B cell (primary cell): ENCODE measurements at regions not wholly inside any gene's neighbourhood (a gene's known extent, or its start where the extent isn't known, plus 50 kb on each side); places are given as distances from the start of the nearest gene placed in this dataset.

Experiments
- ATAC-seq: fragments of 200-7000 bp; cut with Tn5 transposase; one replicate; pipeline ENCODE4 v1.10.0; 2021; ENCODE audit warnings: low read depth, mild to moderate bottlenecking, moderate number of reproducible peaks, moderate library complexity
- CTCF ChIA-PET: fragments of 350-600 bp; sonication (Branson Sonifier 250); formaldehyde crosslinking; loops from one replicate; lab custom pipeline; 2021; ENCODE audit warnings: antibody characterized with exemption, inconsistent platforms; lab: Charles Lee
- POLR2A ChIA-PET: fragments of 350-600 bp; sonication (Branson Sonifier 250); formaldehyde crosslinking; loops from one replicate; lab custom pipeline; 2021; ENCODE audit warnings: antibody characterized with exemption; lab: Charles Lee
- DNase-seq: peaks from one replicate; pipeline ENCODE4 v3.0.0; 2013
- H2AFZ ChIP-seq: 2 replicates; pipeline ENCODE4 v1.6.1; 2012; ENCODE audit warnings: mild to moderate bottlenecking, low read depth, low read length; ENCODE audit not compliant: insufficient read depth, poor library complexity, severe bottlenecking
- H3K27ac ChIP-seq, 2 donors: 1 replicate in 1 of 2; 2 replicates in 1 of 2; pipeline ENCODE4 v1.5.1; 2012 to 2013; ENCODE audit warnings: low read length in 2 of 2, mild to moderate bottlenecking in 2 of 2, moderate library complexity in 1 of 2
- H3K27me3 ChIP-seq, 4 experiments: fragments of 200-600 bp in 1 of 4; sonication (generic) in 1 of 4; replicated peaks in 1 of 4; 1 replicate in 2 of 4; 2 replicates in 2 of 4; pipeline versions ENCODE4 v1.6.1 to v1.7.0; 2013 to 2016; ENCODE audit warnings: low read length in 3 of 4, mild to moderate bottlenecking in 2 of 4, mixed read lengths in 1 of 4, moderate library complexity in 1 of 4; ENCODE audit not compliant: insufficient read depth in 4 of 4, control insufficient read depth in 3 of 4; ENCODE audit errors: control extremely low read depth in 1 of 4
- H3K36me3 ChIP-seq, 2 experiments: replicated peaks in 1 of 2; 1 replicate in 1 of 2; 2 replicates in 1 of 2; pipeline versions ENCODE4 v1.6.1 to v1.7.1; 2013; ENCODE audit warnings: low read length in 1 of 2; ENCODE audit not compliant: insufficient read depth in 2 of 2, control insufficient read depth in 1 of 2; ENCODE audit errors: control extremely low read depth in 1 of 2, extremely low read depth in 1 of 2
- H3K4me1 ChIP-seq, 2 donors: fragments of 200-600 bp in 1 of 2; sonication (generic) in 1 of 2; 1 replicate in 1 of 2; 2 replicates in 1 of 2; pipeline versions ENCODE4 v1.5.1 to v1.6.1; 2013 to 2017; ENCODE audit warnings: low read length in 2 of 2; ENCODE audit not compliant: control insufficient read depth in 2 of 2, insufficient read depth in 2 of 2
- H3K4me2 ChIP-seq: replicated peaks from 2 replicates; pipeline ENCODE3; 2012; ENCODE audit warnings: mild to moderate bottlenecking, low read depth, low read length; ENCODE audit not compliant: poor library complexity, severe bottlenecking
- H3K4me3 ChIP-seq, 5 experiments: fragments of 200-600 bp in 1 of 5; sonication (generic) in 1 of 5; 1 replicate in 3 of 5; 2 replicates in 2 of 5; pipeline versions ENCODE4 v1.5.1 to v1.7.0; 2011 to 2016; ENCODE audit warnings: low read length in 4 of 5, mild to moderate bottlenecking in 4 of 5, low read depth in 2 of 5, control low read depth in 1 of 5, moderate library complexity in 1 of 5; ENCODE audit not compliant: insufficient read depth in 1 of 5; ENCODE audit errors: control extremely low read depth in 1 of 5, extremely low read depth in 1 of 5
- H3K79me2 ChIP-seq: fragments of 200-600 bp; sonication (generic); one replicate; pipeline ENCODE4 v1.6.0; 2016; ENCODE audit warnings: low read length; ENCODE audit not compliant: control insufficient read depth, insufficient read depth
- H3K9ac ChIP-seq: fragments of 200-600 bp; sonication (generic); 2 replicates; pipeline ENCODE4 v1.6.1; 2017; ENCODE audit warnings: mild to moderate bottlenecking, low read length, moderate library complexity
- H3K9me3 ChIP-seq, 3 donors: one replicate each; pipeline versions ENCODE4 v1.6.1 to v1.7.1; 2013; ENCODE audit warnings: low read length in 2 of 3; ENCODE audit not compliant: control insufficient read depth in 2 of 3, insufficient read depth in 1 of 3; ENCODE audit errors: control extremely low read depth in 1 of 3
- H4K20me1 ChIP-seq: 2 replicates; pipeline ENCODE4 v1.6.0; 2012; ENCODE audit warnings: mild to moderate bottlenecking, low read length; ENCODE audit not compliant: insufficient read depth, control insufficient read depth, poor library complexity, severe bottlenecking
- H3K27ac Mint-ChIP-seq: one replicate; pipeline ENCODE4 v1.8.0; 2021; ENCODE audit warnings: mixed read lengths
- H3K27me3 Mint-ChIP-seq: one replicate; pipeline ENCODE4 v1.8.0; 2021; ENCODE audit warnings: mixed read lengths
- H3K4me1 Mint-ChIP-seq: one replicate; pipeline ENCODE4 v1.8.0; 2021; ENCODE audit warnings: mixed read lengths
- H3K4me3 Mint-ChIP-seq: one replicate; pipeline ENCODE4 v1.8.0; 2021; ENCODE audit warnings: mixed read lengths
- H3K9me3 Mint-ChIP-seq: one replicate; pipeline ENCODE4 v1.8.0; 2022; ENCODE audit warnings: mixed read lengths; ENCODE audit not compliant: insufficient read depth
- EZH2 ChIP-seq: IDR thresholded peaks from 2 replicates; pipeline ENCODE4 v1.6.1; 2012; ENCODE audit warnings: borderline replicate concordance, low read depth, mild to moderate bottlenecking, moderate library complexity, low read length; ENCODE audit not compliant: insufficient read depth, poor library complexity, severe bottlenecking
- WGBS: methylation state at CpG from one replicate; pipeline ENCODE4 v1.1.5; 2013; ENCODE audit warnings: missing lambda C conversion rate; ENCODE audit not compliant: insufficient coverage; 5-methylcytosine and 5-hydroxymethylcytosine counted together
- intact Hi-C: fragments of 100-400 bp; cut with micrococcal nuclease; formaldehyde crosslinking; loops from one replicate; pipeline ENCODE4 v1.10.0; 2022
- TF ChIP-seq, protein P1 (sequence below): fragments of 200-600 bp; IDR thresholded peaks from one replicate; pipeline ENCODE4 v1.8.0; 2022; ENCODE audit warnings: antibody characterized with exemption, mild to moderate bottlenecking

DNA sequence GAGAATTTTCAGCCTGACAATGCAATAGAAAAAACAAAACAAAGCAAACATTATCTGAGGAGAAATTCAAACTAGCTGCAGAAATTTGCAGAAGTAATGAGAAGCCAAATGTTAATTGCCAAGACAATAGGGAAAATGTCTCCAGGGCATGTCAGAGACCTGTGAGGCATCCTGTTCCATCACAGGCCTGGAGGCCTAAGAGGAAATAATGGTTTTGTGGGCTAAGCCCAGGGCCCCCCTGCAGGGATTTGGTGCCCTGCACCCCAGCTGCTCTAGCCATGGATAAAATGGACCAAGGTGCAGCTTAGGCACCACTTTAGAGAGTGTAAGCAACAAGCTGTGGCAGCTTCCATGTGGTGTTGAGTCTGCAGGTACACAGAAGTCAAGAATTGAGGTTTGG is 401.2 kb upstream of the NECTIN3 start:
- Histone ChIP-seq H3K4me1 (no peaks in the 10 kb centered on the region), H2AFZ (no peak overlapping the region), H3K79me2 (no peaks in the 10 kb centered on the region), H3K4me3 (no peak overlapping the region), H3K9ac (no peak overlapping the region), H3K27me3 (no peaks in the 10 kb centered on the region), H4K20me1 (no peaks in the 10 kb centered on the region), H3K9me3 (peaks cover 0 to 23% (median 0%) of the 10 kb centered on the region in 3 donors), H3K36me3 (no peaks in the 10 kb centered on the region), H3K4me2 (no peak overlapping the region), H3K27ac (no peak overlapping the region)
- Mint-ChIP-seq H3K27ac (no peak overlapping the region), H3K9me3 (no peaks in the 10 kb centered on the region), H3K4me1 (no peaks in the 10 kb centered on the region), H3K4me3 (no peak overlapping the region), H3K27me3 (no peaks in the 10 kb centered on the region)
- intact Hi-C loops, result no loop called here
- ChIA-PET CTCF (no interaction called here), POLR2A (no interaction called here)
- ATAC-seq, result no peak
- TF ChIP-seq, protein P1, sequence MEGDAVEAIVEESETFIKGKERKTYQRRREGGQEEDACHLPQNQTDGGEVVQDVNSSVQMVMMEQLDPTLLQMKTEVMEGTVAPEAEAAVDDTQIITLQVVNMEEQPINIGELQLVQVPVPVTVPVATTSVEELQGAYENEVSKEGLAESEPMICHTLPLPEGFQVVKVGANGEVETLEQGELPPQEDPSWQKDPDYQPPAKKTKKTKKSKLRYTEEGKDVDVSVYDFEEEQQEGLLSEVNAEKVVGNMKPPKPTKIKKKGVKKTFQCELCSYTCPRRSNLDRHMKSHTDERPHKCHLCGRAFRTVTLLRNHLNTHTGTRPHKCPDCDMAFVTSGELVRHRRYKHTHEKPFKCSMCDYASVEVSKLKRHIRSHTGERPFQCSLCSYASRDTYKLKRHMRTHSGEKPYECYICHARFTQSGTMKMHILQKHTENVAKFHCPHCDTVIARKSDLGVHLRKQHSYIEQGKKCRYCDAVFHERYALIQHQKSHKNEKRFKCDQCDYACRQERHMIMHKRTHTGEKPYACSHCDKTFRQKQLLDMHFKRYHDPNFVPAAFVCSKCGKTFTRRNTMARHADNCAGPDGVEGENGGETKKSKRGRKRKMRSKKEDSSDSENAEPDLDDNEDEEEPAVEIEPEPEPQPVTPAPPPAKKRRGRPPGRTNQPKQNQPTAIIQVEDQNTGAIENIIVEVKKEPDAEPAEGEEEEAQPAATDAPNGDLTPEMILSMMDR, result no peak
- TF ChIP-seq EZH2, result no peak
- DNase-seq, result no peak

- H3K9ac ChIP-seq, result no peak overlapping the region
- CTCF ChIA-PET, result no interaction called here
- intact Hi-C loops, result no loop called here
Observed at GRCh38 chr3:110677506-110677905, 394.1 kb upstream of the NECTIN3 start.

More at GRCh38 chr3:110677506-110677905, 394.1 kb upstream of the NECTIN3 start:
- Histone ChIP-seq H3K79me2 (no peaks in the 10 kb centered on the region), H3K4me1 (no peaks in the 10 kb centered on the region), H3K9me3 (peaks cover 0 to 2% (median 0%) of the 10 kb centered on the region in 3 donors), H3K36me3 (no peaks in the 10 kb centered on the region), H3K4me2 (no peak overlapping the region), H3K4me3 (no peak overlapping the region), H4K20me1 (no peaks in the 10 kb centered on the region), H2AFZ (no peak overlapping the region), H3K27me3 (no peaks in the 10 kb centered on the region), H3K27ac (no peak overlapping the region)
- 57% methylated on average over 1 of the region's 3 CpGs for WGBS
- ATAC-seq (no peak), DNase-seq (no peak)
- no peaks in the 10 kb centered on the region for H3K27me3 Mint-ChIP-seq
- TF ChIP-seq, protein P1, result no peak
- no peak for TF ChIP-seq EZH2
- H3K4me3 Mint-ChIP-seq, result no peak overlapping the region
- H3K9me3 Mint-ChIP-seq, result peaks cover 3% of the 10 kb centered on the region
- H3K27ac Mint-ChIP-seq, result no peak overlapping the region
- POLR2A ChIA-PET, result no interaction called here
- H3K4me1 Mint-ChIP-seq, result no peaks in the 10 kb centered on the region
